CD14-positive monocyte (primary cell): ENCODE measurements at regions not wholly inside any gene's neighbourhood (a gene's known extent, or its start where the extent isn't known, plus 50 kb on each side); places are given as distances from the start of the nearest gene placed in this dataset.

ENCODE experiments used
- DNase-seq, 3 donors: peaks; one replicate each; pipeline ENCODE4 v3.0.0-alpha.2; 2011 to 2022
- H2AFZ ChIP-seq: 2 replicates; pipeline ENCODE4 v1.6.0; 2012; ENCODE audit warnings: mild to moderate bottlenecking, low read depth, low read length, inconsistent platforms; ENCODE audit not compliant: insufficient read depth, poor library complexity, severe bottlenecking
- H3K27ac ChIP-seq, 2 donors: 1 replicate in 1 of 2; 2 replicates in 1 of 2; pipeline ENCODE4 v1.5.1; 2012 to 2013; ENCODE audit warnings: low read length in 2 of 2, control low read depth in 1 of 2, inconsistent platforms in 1 of 2, low read depth in 1 of 2, mild to moderate bottlenecking in 1 of 2
- H3K27me3 ChIP-seq, 2 donors: one replicate each; pipeline versions ENCODE4 v1.6.0 to v1.6.1; 2011 to 2013; ENCODE audit warnings: low read length in 2 of 2; ENCODE audit not compliant: control insufficient read depth in 2 of 2, insufficient read depth in 2 of 2
- H3K36me3 ChIP-seq, 2 donors: replicated peaks in 1 of 2; 1 replicate in 1 of 2; 2 replicates in 1 of 2; pipeline versions ENCODE4 v1.5.1 to v1.6.1; 2012 to 2013; ENCODE audit warnings: low read length in 2 of 2, control low read depth in 1 of 2, inconsistent platforms in 1 of 2, mild to moderate bottlenecking in 1 of 2; ENCODE audit not compliant: insufficient read depth in 2 of 2, control insufficient read depth in 1 of 2
- H3K4me1 ChIP-seq, 2 donors: 1 replicate in 1 of 2; 2 replicates in 1 of 2; pipeline versions ENCODE4 v1.5.1 to v1.6.1; 2012 to 2013; ENCODE audit warnings: low read length in 2 of 2, control low read depth in 1 of 2, inconsistent platforms in 1 of 2, mild to moderate bottlenecking in 1 of 2, moderate library complexity in 1 of 2; ENCODE audit not compliant: insufficient read depth in 2 of 2, control insufficient read depth in 1 of 2
- H3K4me2 ChIP-seq: replicated peaks from 2 replicates; pipeline ENCODE3; 2012; ENCODE audit warnings: low read length, moderate library complexity, mild to moderate bottlenecking; ENCODE audit not compliant: poor library complexity, severe bottlenecking; ENCODE audit errors: extremely low read depth
- H3K4me3 ChIP-seq, 3 experiments: fragments of 200-600 bp in 1 of 3; sonication (generic) in 1 of 3; replicated peaks in 1 of 3; 1 replicate in 2 of 3; 2 replicates in 1 of 3; pipeline ENCODE4 v1.5.1; 2011 to 2013; ENCODE audit warnings: low read length in 3 of 3, mild to moderate bottlenecking in 3 of 3, control low read depth in 2 of 3, low read depth in 2 of 3, inconsistent platforms in 1 of 3, moderate library complexity in 1 of 3
- H3K79me2 ChIP-seq: 2 replicates; pipeline ENCODE4 v1.6.0; 2012; ENCODE audit warnings: mild to moderate bottlenecking, control low read depth, inconsistent platforms, low read length, moderate library complexity; ENCODE audit not compliant: insufficient read depth
- H3K9ac ChIP-seq: 2 replicates; pipeline ENCODE4 v1.6.0; 2017; ENCODE audit warnings: low read length, mild to moderate bottlenecking; ENCODE audit not compliant: insufficient read depth, poor library complexity, severe bottlenecking
- H3K9me3 ChIP-seq, 2 donors: replicated peaks in 1 of 2; 1 replicate in 1 of 2; 2 replicates in 1 of 2; pipeline versions ENCODE4 v1.5.1 to v1.6.1; 2012 to 2013; ENCODE audit warnings: low read length in 2 of 2, control low read depth in 1 of 2; ENCODE audit not compliant: control insufficient read depth in 1 of 2, insufficient read depth in 1 of 2
- H4K20me1 ChIP-seq: 2 replicates; pipeline ENCODE4 v1.6.0; 2012; ENCODE audit warnings: mild to moderate bottlenecking, low read length, control low read depth, moderate library complexity; ENCODE audit not compliant: insufficient read depth
- H3K27ac Mint-ChIP-seq, 7 donors: one replicate each; pipeline ENCODE4 v1.8.0; 2020; ENCODE audit warnings: mild to moderate bottlenecking in 7 of 7, mixed read lengths in 7 of 7, moderate library complexity in 6 of 7, inconsistent platforms in 2 of 7
- H3K27me3 Mint-ChIP-seq, 3 donors: one replicate each; pipeline ENCODE4 v1.8.0; 2021 to 2022; ENCODE audit warnings: low read depth in 3 of 3, mild to moderate bottlenecking in 3 of 3, mixed read lengths in 3 of 3, moderate library complexity in 3 of 3, inconsistent platforms in 1 of 3
- H3K36me3 Mint-ChIP-seq, 2 donors: one replicate each; pipeline ENCODE4 v1.8.0; 2020; ENCODE audit warnings: mixed read lengths in 2 of 2, inconsistent platforms in 1 of 2, mild to moderate bottlenecking in 1 of 2
- H3K4me1 Mint-ChIP-seq: one replicate; pipeline ENCODE4 v1.8.0; 2020; ENCODE audit warnings: mild to moderate bottlenecking, mixed read lengths
- H3K4me3 Mint-ChIP-seq, 2 donors: one replicate each; pipeline ENCODE4 v1.8.0; 2020; ENCODE audit warnings: mild to moderate bottlenecking in 2 of 2, mixed read lengths in 2 of 2, moderate library complexity in 1 of 2
- H3K9me3 Mint-ChIP-seq, 7 donors: one replicate each; pipeline ENCODE4 v1.8.0; 2020 to 2022; ENCODE audit warnings: mixed read lengths in 7 of 7, mild to moderate bottlenecking in 6 of 7, moderate library complexity in 6 of 7, inconsistent platforms in 2 of 7
- WGBS: methylation state at CpG from one replicate; pipeline ENCODE4 v1.1.5; 2013; ENCODE audit warnings: missing lambda C conversion rate; ENCODE audit not compliant: insufficient coverage; 5-methylcytosine and 5-hydroxymethylcytosine counted together
- intact Hi-C, 2 donors: fragments of 100-400 bp; cut with micrococcal nuclease; formaldehyde crosslinking; loops; one replicate each; pipeline versions ENCODE4 v1.15.0 to v1.15.1; 2023
- TF ChIP-seq, protein P1 (sequence below): fragments of 200-600 bp; IDR thresholded peaks from one replicate; pipeline ENCODE4 v1.8.0; 2022; ENCODE audit warnings: antibody characterized with exemption, mild to moderate bottlenecking

DNA sequence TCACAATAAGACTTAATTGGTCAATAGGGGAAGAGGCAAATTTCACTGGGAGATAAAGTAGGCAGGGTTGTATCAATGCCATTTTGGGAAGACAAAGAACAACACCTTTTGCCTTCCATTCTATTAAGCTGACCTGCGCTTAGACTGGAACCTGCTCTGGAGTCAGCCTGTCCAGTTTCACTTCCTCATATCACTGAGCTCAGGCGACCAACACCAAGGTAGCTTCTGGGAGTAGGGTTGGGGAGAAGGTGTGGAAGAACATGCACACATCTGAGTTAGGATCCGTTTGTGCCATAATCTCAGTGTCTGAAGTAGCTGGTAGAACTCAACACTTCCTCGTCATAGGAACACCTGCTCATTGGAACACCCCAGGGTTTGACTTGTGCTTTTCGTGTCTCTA lies 527.4 kb upstream of the IGFBP3 start:
- H3K4me2 ChIP-seq: no peak overlapping the region
- no peak overlapping the region for H3K9ac ChIP-seq
- no peaks in the 10 kb centered on the region for H3K4me1 ChIP-seq
- intact Hi-C loops: no loop called here
- Mint-ChIP-seq H3K4me3 (no peak overlapping the region), H3K27ac (no peak overlapping the region), H3K36me3 (no peaks in the 10 kb centered on the region), H3K4me1 (no peaks in the 10 kb centered on the region), H3K27me3 (no peaks in the 10 kb centered on the region), H3K9me3 (peaks cover 4 to 17% (median 12%) of the 10 kb centered on the region in 7 donors)
- WGBS: no CpG with 5 or more reads among the region's 5 CpGs
- peaks cover 11% of the 10 kb centered on the region in 2 donors for H3K9me3 ChIP-seq
- no peak for DNase-seq
- H3K27me3 ChIP-seq: no peaks in the 10 kb centered on the region
- no peak overlapping the region for H2AFZ ChIP-seq
- H3K36me3 ChIP-seq: no peaks in the 10 kb centered on the region
- TF ChIP-seq, protein P1, sequence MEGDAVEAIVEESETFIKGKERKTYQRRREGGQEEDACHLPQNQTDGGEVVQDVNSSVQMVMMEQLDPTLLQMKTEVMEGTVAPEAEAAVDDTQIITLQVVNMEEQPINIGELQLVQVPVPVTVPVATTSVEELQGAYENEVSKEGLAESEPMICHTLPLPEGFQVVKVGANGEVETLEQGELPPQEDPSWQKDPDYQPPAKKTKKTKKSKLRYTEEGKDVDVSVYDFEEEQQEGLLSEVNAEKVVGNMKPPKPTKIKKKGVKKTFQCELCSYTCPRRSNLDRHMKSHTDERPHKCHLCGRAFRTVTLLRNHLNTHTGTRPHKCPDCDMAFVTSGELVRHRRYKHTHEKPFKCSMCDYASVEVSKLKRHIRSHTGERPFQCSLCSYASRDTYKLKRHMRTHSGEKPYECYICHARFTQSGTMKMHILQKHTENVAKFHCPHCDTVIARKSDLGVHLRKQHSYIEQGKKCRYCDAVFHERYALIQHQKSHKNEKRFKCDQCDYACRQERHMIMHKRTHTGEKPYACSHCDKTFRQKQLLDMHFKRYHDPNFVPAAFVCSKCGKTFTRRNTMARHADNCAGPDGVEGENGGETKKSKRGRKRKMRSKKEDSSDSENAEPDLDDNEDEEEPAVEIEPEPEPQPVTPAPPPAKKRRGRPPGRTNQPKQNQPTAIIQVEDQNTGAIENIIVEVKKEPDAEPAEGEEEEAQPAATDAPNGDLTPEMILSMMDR: no peak
- no peak overlapping the region for H3K4me3 ChIP-seq
- no peaks in the 10 kb centered on the region for H3K79me2 ChIP-seq
- H3K27ac ChIP-seq: no peak overlapping the region
- no peaks in the 10 kb centered on the region for H4K20me1 ChIP-seq

DNA sequence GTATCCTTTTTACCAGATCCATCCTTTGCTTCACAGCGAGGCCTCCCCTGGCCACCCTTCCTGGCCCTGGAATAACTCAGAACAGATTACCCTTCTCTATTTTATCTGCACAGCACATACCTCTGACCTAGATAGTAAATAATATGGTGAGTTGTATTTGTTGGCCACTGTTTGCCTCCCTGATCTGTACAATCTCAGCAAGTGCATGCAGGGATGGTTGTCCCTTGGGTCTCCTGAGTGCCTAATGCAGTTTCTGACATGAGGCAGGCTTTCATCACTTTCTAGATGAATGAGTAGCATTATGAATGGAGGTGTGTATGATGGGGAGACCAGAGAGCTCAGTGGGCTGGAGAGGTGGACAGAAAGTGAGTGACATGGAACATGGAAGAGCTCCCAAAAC lies 525.1 kb upstream of the IGFBP3 start:
- no peak overlapping the region for H3K27ac ChIP-seq
- no peaks in the 10 kb centered on the region for H3K4me1 ChIP-seq
- no peaks in the 10 kb centered on the region for H3K4me1 Mint-ChIP-seq
- H3K9me3 ChIP-seq: peaks cover 5 to 11% of the 10 kb centered on the region in 2 donors
- H3K36me3 ChIP-seq: no peaks in the 10 kb centered on the region
- H3K27me3 Mint-ChIP-seq: no peaks in the 10 kb centered on the region
- TF ChIP-seq, protein P1: no peak
- no peak overlapping the region for H3K4me3 Mint-ChIP-seq
- H2AFZ ChIP-seq: no peak overlapping the region
- DNase-seq: no peak
- no CpG with 5 or more reads among the region's 1 CpG for WGBS
- H3K9ac ChIP-seq: no peak overlapping the region
- intact Hi-C loops: no loop called here
- peaks cover 6 to 17% (median 15%) of the 10 kb centered on the region in 7 donors for H3K9me3 Mint-ChIP-seq
- H3K4me2 ChIP-seq: no peak overlapping the region
- no peaks in the 10 kb centered on the region for H3K79me2 ChIP-seq
- no peaks in the 10 kb centered on the region for H4K20me1 ChIP-seq
- no peak overlapping the region for H3K27ac Mint-ChIP-seq
- H3K4me3 ChIP-seq: no peak overlapping the region
- H3K36me3 Mint-ChIP-seq: no peaks in the 10 kb centered on the region
- no peaks in the 10 kb centered on the region for H3K27me3 ChIP-seq
